HL-60/S4 treated with phorbol 12-myristate 13-acetate at 8.2 ng/mL for 4 days and 3 days (cell line): ENCODE measurements at regions not wholly inside any gene's neighbourhood (a gene's known extent, or its start where the extent isn't known, plus 50 kb on each side); places are given as distances from the start of the nearest gene placed in this dataset.

ENCODE experiments used
- in situ Hi-C: fragments of 300-500 bp; cut with MboI; formaldehyde crosslinking; loops from 2 replicates; pipeline ENCODE4 v1.15.0; 2022; ENCODE audit warnings: low sequenced_read_pairs

- in situ Hi-C loops = no loop called here
Measured at GRCh38 chr20:51165131-51165530, 142.2 kb upstream of the KCNG1 start.

- in situ Hi-C loops = no loop called here
Measured at GRCh38 chr20:51164731-51165130, 141.8 kb upstream of the KCNG1 start.

GRCh38 chr20:51163996-51164600 lies 141.2 kb upstream of the KCNG1 start:
- in situ Hi-C loops = no loop called here

- in situ Hi-C loops = no loop called here
Measured at GRCh38 chr20:51162015-51162414, 139.1 kb upstream of the KCNG1 start.

GRCh38 chr20:51160821-51161220 lies 137.9 kb upstream of the KCNG1 start:
- in situ Hi-C loops = no loop called here

- in situ Hi-C loops = no loop called here
Measured at GRCh38 chr20:51159981-51160380, 137.1 kb upstream of the KCNG1 start.

- in situ Hi-C loops = no loop called here
Measured at GRCh38 chr20:51159303-51159702, 136.4 kb upstream of the KCNG1 start.

- in situ Hi-C loops = no loop called here
Measured at GRCh38 chr20:51158226-51158625, 135.3 kb upstream of the KCNG1 start.

GRCh38 chr20:51156041-51156982 lies 133.4 kb upstream of the KCNG1 start:
- in situ Hi-C loops = no loop called here

GRCh38 chr20:51154708-51155690 lies 132.1 kb upstream of the KCNG1 start:
- in situ Hi-C loops = no loop called here

- in situ Hi-C loops = no loop called here
Measured at GRCh38 chr20:51153867-51154707, 131.2 kb upstream of the KCNG1 start.

GRCh38 chr20:51148941-51149340 lies 126.0 kb upstream of the KCNG1 start:
- in situ Hi-C loops = no loop called here

- in situ Hi-C loops = no loop called here
Measured at GRCh38 chr20:51144476-51144875, 121.6 kb upstream of the KCNG1 start.

- in situ Hi-C loops = no loop called here
Measured at GRCh38 chr20:51143652-51144051, 120.7 kb upstream of the KCNG1 start.

GRCh38 chr20:51142448-51142847 lies 119.5 kb upstream of the KCNG1 start:
- in situ Hi-C loops = no loop called here

GRCh38 chr20:51140671-51141070 lies 117.8 kb upstream of the KCNG1 start:
- in situ Hi-C loops = no loop called here

GRCh38 chr20:51139891-51140290 lies 117.0 kb upstream of the KCNG1 start:
- in situ Hi-C loops = no loop called here

GRCh38 chr20:51138576-51138975 lies 115.7 kb upstream of the KCNG1 start:
- in situ Hi-C loops = no loop called here

GRCh38 chr20:51137461-51137860 lies 114.6 kb upstream of the KCNG1 start:
- in situ Hi-C loops = no loop called here
